HG02759 (cell line): ENCODE measurements at regions not wholly inside any gene's neighbourhood (a gene's known extent, or its start where the extent isn't known, plus 50 kb on each side); places are given as distances from the start of the nearest gene placed in this dataset.

Experiments
- ATAC-seq: cut with Tn5 transposase; IDR thresholded peaks from one replicate; pipeline ENCODE4 v1.9.1; 2021; ENCODE audit warnings: mild to moderate bottlenecking, moderate library complexity; ENCODE audit not compliant: unreplicated experiment

DNA sequence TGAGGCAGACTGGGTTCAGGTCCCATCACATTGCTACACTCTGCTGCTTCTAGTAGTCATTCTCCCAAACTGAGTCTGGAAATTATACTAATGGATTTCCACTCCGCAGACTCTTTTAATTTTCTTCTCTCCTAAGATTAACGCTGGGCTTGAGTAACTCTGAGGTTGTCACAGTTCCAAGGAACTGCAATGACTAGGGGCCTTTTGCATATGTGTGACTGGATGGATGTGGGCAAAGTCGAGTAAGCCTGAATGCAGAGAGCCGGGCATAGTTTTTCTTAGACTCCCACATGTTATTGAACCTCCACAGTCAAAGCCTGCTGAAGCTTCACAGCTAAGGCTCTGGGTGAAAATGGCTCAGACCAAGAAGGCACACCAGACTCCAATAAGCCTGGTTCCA lies 160.9 kb upstream of the PROX1 start:
- no peak for ATAC-seq

DNA sequence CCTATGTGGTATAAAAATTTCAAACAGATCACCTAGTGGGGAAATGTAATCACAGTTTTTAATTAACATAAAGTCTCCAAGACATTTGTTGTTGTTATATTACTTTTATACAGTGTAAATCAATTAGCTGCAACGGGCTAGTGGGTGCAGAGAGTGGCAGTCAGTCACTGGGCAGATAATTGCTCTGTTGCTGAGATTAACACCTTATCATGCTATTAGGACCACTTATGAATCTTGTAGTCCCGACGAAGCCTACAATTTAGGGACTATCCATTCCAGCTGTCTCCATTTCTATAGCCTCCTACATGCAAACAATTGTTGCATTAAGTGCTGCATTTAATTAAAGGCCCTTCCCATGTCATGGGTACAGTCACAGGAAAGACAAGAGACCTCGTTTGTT lies 158.9 kb upstream of the PROX1 start:
- ATAC-seq = no peak

DNA sequence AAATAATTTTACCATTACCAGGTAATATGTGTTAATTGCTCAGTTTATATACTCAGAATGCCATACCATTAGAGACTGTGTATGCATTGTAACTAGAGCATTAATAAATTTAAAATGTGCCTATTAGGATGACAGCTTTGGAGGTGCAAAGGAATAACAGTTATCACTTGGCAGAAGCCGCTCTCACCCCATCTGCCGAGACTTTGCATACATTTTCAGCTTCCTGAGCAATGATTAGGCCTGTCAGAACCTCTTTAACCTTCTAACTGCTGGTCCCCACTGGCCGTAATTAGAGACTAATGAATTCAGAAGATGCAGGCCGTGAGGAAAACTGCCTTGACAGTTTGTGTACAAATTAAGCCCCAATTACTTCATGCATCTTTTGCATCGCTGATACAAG lies 158.0 kb upstream of the PROX1 start:
- no peak for ATAC-seq

DNA sequence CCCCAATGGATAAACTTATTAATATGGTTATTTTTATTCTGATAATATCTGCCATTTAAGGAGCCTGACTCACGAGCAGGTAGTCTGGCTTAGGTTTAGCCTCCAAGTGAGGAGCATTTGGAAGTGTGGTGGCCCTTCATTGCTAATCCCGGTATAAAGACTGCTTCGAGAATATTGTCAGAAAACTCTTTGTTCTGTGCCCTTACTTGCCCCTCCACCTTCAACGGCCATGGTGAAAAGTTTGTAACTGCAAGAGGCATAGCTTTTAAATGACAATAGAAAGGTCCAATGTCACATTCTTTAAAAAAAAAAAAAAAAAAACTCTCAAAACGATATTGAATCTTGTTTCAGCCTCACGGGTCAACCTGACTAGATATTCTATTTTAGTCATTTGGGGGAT lies 157.4 kb upstream of the PROX1 start:
- ATAC-seq = no peak

DNA sequence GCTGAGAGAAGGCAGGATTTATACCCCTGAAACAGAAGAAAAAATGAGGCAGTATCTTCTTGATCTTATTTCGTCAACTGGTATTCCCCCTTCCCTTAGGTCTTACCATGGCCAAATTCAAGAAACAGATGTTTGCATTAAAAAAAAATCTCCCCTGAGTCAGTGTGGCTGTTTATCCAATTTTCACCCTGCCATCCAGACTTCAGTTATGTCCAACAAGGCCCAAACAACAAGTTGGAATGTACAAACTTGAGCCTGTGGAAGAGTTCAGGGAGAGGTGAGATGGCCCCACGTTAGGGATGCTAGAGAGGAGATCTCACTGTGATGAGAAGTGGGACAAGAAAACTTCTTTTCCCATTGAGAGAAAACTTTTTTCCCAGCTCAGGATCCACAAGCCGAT lies 147.2 kb upstream of the PROX1 start:
- ATAC-seq = no peak

DNA sequence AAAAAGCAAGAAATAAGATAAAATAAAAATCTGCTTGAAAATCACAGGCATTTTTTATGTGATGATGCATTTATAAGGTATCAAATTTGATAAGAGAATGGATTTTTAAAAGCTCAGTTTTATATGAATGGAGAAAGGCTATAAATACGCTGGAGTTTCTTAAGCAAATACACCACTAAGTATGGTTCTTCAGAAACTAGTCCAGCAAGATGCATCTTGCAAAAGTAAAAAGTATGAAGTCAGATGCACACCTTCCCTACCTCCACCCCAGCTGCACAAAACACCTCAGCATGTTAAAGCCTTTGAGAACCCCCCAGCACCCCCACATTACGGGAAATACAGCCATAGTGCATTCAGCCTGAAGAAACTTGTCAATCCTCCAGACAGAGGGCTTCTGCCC lies 143.1 kb upstream of the PROX1 start:
- no peak for ATAC-seq

DNA sequence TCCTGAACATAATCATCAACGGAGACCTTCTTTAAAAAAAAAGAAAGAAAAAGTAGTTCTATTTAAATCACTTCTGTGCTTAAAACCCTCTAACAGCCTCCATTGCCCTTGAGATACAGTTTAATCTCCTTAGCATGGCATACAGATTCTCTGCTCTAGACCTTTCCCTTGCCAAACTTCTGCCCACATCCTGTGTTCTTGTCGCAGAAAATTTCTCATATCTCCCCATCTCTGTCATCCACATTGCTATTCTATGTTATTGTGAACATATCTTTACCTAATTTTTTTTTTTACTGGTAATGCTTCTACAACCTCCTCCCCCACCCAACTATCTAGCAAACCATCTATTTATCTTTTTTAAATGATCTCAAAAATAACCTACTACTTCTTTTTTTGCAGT lies 135.7 kb upstream of the PROX1 start:
- ATAC-seq = no peak

DNA sequence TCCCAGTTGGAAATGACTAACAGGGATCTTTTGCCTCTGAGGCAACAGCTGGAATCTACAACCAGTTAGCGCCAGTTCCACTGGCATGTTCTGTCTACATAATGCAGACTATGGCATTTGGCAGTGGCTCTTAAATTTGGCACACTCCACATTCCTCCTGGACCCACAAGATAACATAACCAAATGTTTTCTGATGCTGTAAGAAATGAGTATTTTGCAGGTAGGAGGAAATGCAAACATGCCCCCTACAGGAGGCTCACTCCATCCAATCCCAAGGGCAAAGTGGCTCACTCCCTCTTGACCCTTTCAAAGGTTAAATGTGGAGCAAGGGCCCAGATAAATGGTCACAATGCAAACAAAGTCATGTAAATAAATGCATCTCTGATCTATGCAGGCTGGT lies 129.2 kb upstream of the PROX1 start:
- no peak for ATAC-seq

DNA sequence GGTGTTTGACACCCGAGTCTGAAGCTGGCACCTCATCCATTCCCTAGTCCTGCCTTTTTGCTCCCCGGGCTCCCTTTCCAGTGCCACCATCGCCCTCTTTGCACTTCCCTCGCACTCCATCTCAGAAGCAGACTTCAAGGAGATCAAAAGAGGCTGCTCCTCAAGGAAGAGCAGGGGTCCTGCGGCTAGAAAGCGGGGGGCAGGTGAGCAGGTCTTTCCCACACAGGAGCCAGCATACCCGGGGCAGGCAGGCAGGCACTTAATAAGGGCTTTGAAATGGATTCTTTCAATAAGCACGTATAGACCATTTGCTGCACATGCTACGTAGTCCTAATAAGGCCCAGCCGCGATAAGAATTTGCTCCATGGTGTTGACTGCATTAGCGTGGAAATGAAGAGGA lies 125.9 kb upstream of the PROX1 start:
- no peak for ATAC-seq

DNA sequence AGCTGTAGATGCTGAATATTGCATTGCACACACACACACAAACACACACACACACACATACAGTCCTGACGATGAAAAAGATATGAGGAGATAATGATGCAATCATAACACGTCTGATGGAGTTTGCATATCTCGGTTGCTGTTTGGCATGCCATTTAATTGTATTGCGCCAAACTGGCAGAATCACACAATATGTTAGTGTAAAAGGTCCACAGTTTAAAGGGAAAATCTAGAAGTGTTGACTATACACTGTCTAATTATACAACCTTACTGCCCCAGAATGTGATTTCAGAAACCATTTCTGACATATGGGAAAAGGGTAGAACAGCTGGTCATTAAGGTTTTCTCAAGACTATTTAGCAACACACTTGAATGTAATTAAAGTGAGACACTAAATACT lies 123.7 kb upstream of the PROX1 start:
- no peak for ATAC-seq

DNA sequence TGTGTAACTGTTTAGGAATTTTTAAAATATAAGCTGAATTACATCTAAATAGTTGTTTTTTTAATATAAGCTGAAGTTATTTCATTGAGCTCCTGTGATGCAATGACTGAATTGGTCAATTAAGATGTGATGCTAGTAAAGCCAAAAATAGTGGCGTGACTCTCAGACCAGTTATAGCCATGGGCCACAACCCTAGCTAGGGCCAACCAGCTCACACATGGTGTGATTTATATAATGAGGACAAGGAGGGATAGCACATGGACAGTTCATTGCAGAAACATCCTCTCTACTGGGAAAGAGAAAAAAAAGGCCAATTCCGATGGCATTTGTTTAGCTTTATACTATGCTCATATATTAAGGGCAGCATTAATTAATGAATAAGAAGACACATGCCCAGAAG lies 119.3 kb upstream of the PROX1 start:
- ATAC-seq = no peak

DNA sequence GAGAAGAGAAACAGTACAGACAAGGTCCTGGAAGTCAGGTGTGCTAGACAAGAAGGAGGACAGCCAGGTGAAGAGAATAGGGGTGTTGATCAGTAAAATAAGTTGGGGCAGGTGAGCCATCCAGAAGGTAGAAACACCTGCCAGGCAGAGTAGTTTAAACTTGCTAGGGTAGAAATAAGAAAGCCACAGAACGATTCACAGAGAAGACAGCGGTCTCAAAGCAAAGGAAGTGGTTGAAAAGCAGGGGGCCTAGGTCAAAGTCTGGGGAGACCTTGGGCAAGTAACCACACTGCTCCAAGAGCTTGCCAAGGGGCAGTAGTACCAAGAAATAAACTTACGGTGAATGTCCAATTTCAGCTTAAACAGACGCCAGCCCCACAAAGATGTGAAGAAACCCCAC lies 116.6 kb upstream of the PROX1 start:
- ATAC-seq = no peak

DNA sequence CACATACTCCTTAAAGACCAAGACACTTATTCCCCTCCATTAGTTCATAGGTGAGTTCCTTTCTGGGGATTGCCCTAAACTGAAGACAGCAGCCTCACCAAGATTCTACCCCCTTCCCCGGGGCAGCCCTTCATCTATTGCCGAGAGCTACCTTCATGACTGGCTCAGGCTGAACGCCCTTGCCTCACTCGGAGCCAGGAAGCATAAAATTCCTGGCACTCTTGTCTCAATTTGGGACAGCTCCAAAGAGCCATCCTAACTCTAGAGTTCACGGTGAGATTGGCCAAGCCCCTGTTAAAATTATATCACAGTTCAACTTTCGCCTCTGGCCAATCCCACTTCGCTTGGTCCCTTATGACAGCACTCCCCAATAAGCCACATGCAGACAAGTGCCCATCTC lies 113.0 kb upstream of the PROX1 start:
- no peak for ATAC-seq

DNA sequence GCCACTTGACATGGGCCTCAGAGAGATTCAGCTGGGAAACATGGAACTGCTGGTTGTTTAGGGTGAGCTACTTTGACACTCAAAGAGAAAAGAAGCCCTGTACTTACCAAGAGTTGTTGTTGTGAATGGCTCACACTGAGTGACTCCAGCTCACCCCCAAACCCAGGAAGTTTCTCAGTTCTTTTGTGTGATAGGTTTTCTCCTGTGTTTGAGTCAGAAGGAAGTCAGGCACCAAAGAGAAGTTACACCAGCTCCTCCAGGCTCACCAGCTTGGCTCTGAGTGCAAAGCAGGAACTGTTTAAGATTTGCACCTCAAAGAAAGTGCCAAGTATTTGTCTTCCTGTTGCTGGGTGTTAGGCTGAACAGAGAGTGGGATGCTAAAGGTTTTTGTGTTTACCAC lies 111.2 kb upstream of the PROX1 start:
- no peak for ATAC-seq

DNA sequence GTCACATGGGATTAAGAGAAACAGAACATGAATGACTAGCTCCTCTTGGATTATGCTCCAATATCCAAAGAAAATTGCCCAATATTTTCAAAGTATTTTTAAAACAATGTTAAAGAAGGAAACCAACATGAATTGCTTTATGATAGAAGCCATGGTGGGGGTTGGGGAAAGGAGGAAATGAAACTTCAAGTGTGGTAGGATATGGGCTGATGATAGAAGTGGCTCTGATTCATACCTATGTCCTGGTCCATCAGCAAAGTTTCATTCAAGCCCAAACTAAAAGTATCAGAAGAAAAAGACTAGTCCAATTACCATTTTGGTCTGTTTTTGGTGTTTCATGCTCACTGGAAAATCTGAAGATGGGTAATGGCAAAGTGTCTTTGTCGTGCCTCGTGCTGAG lies 104.2 kb upstream of the PROX1 start:
- ATAC-seq = no peak

DNA sequence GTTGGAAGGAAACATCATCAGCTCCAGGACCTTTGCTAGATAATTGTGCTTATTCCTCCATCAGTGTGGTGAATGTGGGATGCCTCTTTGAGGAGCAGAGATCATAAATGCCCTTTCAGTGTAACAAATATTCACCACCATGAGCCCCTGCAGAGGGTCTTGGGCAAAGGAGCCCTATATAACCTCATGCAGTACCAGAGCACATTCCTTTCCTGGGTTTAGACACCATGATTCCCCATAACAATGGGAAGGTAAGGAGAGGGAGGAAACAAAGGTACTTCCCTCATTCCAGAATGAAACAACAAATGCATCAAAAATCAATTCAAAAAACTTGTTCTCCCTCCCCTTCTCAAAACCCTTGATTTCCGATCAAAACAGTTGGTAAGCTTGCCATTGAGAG lies 103.4 kb upstream of the PROX1 start:
- no peak for ATAC-seq

DNA sequence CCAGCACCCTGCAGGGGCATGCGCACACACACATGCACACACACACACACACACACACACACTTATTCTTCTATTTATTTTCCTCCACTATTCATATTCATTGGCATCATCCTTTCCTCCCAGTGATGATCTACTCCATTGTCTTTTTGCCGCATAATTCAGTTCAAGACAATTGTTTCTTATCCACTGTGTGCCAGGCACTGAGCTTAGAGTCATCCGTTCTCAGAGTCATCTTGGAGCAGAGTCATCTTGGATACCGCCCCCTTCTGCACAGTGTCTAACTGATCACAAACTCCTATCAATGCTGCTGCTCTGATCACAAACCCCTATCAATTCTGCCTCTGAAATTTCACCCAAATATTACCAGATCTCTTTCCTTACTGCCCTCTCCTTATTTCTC lies 102.8 kb upstream of the PROX1 start:
- no peak for ATAC-seq

DNA sequence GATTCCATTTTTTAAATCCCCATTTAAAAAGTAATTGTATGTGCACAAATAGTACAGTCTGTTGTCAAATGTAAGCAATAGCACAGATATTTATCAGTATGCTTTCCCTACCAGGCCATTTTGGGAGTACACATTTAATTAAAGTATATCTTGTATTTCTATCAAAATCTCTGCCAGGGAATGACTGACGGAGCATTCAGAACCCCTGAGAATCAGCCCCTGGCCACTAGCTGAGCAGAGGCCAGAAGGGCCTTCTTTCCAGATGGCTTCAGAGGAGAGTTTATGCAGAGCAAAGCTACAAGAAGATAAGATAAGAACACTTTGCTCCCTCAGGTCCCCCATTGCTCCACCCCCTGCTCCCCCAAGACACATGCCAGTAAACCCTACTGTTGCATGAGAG lies 99.9 kb upstream of the PROX1 start:
- no peak for ATAC-seq

DNA sequence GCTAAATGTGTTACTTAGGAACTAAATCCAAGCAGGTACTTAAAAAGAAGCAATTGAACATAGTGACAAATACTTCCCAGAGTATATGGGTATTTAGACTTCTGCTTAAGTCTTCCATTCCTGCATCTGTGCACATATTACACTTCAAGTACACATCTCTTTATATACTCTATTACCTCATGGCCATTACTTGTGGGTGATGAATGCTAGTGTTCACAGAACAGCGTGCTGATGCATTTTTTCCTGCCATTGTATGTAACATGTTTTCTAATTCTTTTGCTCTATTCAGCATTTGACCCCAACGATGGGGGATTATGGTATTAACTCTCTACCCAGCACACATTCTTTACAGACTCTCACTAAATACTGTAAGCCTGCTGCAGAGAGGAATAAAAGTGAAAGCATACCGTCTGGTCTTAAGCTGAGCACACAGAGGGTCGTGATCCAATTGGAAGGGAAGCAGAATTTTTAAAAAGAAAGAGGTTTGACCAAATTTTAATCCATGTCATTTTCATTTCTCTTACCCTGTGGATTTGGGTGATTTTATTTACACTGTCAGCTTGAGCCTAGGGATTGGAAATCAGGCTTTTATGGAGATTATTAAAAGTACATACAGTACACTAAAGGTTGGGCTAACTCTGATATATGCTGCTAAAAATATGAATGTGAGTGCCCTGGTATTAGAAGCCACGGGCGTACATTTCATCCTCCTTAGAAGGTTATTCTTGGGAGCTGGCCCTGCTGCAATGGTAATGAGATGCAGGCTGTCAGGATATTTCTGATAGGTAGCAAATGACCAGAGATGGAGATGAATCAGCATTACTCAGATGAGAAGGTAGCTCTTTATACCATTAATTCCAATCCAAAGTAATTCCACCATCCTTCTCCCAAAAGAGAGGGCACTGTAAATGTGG lies 95.5 kb upstream of the PROX1 start:
- no peak for ATAC-seq

DNA sequence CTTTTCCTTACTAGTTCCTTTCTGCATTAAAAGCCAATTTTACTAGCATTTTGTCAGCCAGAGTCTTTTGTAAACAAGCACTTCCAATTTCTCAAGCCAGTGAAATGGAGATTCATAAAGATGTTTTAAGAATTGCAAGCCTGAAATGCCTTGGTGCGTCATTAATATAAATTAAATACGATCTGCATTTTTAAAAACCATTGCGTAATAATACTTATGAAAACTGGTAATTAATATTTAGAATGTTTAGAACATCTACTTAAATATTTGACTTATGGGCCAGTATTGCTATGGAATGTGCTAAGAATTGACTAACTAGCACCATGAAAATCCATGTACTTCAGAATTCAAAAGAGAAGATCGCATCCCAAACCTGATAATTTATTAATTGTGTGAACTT lies 89.1 kb upstream of the PROX1 start:
- ATAC-seq = no peak

DNA sequence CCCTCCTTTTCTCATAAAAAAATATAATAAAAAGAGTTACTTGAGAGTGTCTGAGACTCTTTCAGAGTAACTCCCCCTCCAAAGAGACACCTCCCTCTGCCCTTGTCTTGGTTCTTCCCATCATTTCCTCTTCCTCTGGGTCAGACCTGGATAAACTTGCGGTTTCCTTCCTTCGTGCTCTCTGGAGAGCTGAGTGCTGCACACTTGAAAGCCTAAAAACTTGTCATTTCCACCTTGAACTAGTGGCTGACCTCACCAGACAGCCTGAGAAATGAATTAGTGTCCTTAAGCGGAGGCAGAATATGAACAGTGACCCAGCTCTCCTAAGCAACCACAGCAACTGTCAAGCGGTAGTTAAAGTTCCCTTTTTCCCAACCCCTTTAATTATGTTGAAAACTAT lies 88.4 kb upstream of the PROX1 start:
- no peak for ATAC-seq

DNA sequence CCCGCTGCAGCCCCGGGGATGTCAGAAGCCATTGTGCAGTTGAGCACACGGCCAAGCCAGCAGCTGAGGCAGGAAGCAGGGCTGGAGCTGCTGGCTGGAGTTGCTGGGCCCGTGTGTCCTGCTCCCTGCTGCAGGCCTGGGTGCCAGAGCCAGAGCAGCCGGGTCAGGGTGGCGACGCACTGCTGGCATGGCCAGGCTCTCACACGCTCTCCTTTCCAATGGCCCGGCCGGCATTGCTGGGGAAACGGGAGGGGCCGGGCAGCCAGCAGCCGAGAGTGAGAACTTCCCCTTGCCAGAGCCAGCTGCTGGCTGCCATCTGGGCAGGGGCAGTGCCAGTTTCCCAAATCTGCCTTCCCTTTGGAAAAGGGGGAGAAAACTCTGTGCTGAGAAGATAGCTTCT lies 82.4 kb upstream of the PROX1 start:
- no peak for ATAC-seq

DNA sequence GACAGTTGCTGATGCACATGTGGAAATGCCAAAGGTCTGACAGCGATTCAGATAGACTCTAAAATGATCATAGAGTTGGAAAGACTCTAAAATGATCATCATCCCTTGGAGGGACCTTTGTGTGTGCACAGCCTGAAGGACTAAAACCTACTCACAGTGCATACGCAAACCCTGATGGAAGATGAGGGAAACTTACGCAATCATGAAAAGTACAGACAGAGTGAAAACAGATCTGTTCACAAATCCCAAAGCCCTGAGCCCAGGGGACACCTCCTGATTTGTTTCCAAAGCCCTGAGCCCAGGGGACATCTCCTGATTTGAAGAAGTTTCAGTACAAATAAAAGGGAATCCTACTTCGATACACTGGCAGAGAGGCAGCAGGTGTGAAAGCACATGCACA lies 79.3 kb upstream of the PROX1 start:
- ATAC-seq = no peak
